HG03175 (cell line): ENCODE measurements at regions not wholly inside any gene's neighbourhood (a gene's known extent, or its start where the extent isn't known, plus 50 kb on each side); places are given as distances from the start of the nearest gene placed in this dataset.

Source experiments
- ATAC-seq: cut with Tn5 transposase; IDR thresholded peaks from one replicate; pipeline ENCODE4 v1.9.1; 2021; ENCODE audit warnings: mild to moderate bottlenecking, moderate library complexity; ENCODE audit not compliant: unreplicated experiment

GRCh38 chr6:44050872-44051505, 76.3 kb downstream of the MRPL14 start:
- ATAC-seq = no peak

- ATAC-seq = no peak
Measured at GRCh38 chr6:44049989-44050871, 77.0 kb downstream of the MRPL14 start.

GRCh38 chr6:44049163-44049988, 77.9 kb downstream of the MRPL14 start:
- no peak for ATAC-seq

- no peak for ATAC-seq
Measured at GRCh38 chr6:44048277-44048676, 79.0 kb downstream of the MRPL14 start.

- ATAC-seq = no peak
Measured at GRCh38 chr6:44047801-44048200, 79.5 kb downstream of the MRPL14 start.

GRCh38 chr6:44047179-44047546, 80.1 kb downstream of the MRPL14 start:
- ATAC-seq = no peak

GRCh38 chr6:44046516-44047178, 80.6 kb downstream of the MRPL14 start:
- ATAC-seq = no peak

GRCh38 chr6:44045672-44046015, 81.6 kb downstream of the MRPL14 start:
- ATAC-seq = no peak

GRCh38 chr6:44044940-44045671, 82.1 kb downstream of the MRPL14 start:
- ATAC-seq = no peak

- no peak for ATAC-seq
Measured at GRCh38 chr6:44044154-44044539, 83.1 kb downstream of the MRPL14 start.

GRCh38 chr6:44043479-44044153, 83.6 kb downstream of the MRPL14 start:
- ATAC-seq = no peak

GRCh38 chr6:44042989-44043478, 84.2 kb downstream of the MRPL14 start:
- ATAC-seq = no peak

- no peak for ATAC-seq
Measured at GRCh38 chr6:44042261-44042988, 84.8 kb downstream of the MRPL14 start.

- no peak for ATAC-seq
Measured at GRCh38 chr6:44041461-44042260, 85.6 kb downstream of the MRPL14 start.

GRCh38 chr6:44040786-44041185, 86.5 kb downstream of the MRPL14 start:
- no peak for ATAC-seq

GRCh38 chr6:44039839-44040350, 87.4 kb downstream of the MRPL14 start:
- no peak for ATAC-seq

GRCh38 chr6:44039191-44039719, 88.0 kb downstream of the MRPL14 start:
- no peak for ATAC-seq
